ENCODE measurements at regions not wholly inside any gene's neighbourhood (a gene's known extent, or its start where the extent isn't known, plus 50 kb on each side); places are given as distances from the start of the nearest gene placed in this dataset.

GRCh38 chr13:29654843-29655547 is 59.5 kb upstream of the SLC7A1 start:
- TF ChIP-seq, protein P1, sequence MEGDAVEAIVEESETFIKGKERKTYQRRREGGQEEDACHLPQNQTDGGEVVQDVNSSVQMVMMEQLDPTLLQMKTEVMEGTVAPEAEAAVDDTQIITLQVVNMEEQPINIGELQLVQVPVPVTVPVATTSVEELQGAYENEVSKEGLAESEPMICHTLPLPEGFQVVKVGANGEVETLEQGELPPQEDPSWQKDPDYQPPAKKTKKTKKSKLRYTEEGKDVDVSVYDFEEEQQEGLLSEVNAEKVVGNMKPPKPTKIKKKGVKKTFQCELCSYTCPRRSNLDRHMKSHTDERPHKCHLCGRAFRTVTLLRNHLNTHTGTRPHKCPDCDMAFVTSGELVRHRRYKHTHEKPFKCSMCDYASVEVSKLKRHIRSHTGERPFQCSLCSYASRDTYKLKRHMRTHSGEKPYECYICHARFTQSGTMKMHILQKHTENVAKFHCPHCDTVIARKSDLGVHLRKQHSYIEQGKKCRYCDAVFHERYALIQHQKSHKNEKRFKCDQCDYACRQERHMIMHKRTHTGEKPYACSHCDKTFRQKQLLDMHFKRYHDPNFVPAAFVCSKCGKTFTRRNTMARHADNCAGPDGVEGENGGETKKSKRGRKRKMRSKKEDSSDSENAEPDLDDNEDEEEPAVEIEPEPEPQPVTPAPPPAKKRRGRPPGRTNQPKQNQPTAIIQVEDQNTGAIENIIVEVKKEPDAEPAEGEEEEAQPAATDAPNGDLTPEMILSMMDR (IDR thresholded peaks at IDR 0.05; ENCODE audit: insufficient read depth, low read length, poor library complexity, severe bottlenecking) = no peak
- Histone ChIP-seq H3K27me3 (ENCODE audit: control insufficient read depth, insufficient read depth, low read length) (no peaks in the 10 kb centered on the region), H3K4me3 (ENCODE audit: low read depth, low read length) (no peak overlapping the region), H3K36me3 (ENCODE audit: control insufficient read depth, insufficient read depth, low read length) (no peaks in the 10 kb centered on the region)
- no peak for DNase-seq (ENCODE audit: low read depth)

GRCh38 chr13:29654384-29654783 is 58.9 kb upstream of the SLC7A1 start:
- Histone ChIP-seq H3K36me3 (ENCODE audit: control insufficient read depth, insufficient read depth, low read length) (no peaks in the 10 kb centered on the region), H3K27me3 (ENCODE audit: control insufficient read depth, insufficient read depth, low read length) (no peaks in the 10 kb centered on the region), H3K4me3 (ENCODE audit: low read depth, low read length) (no peak overlapping the region)
- TF ChIP-seq, protein P1 (IDR thresholded peaks at IDR 0.05; ENCODE audit: insufficient read depth, low read length, poor library complexity, severe bottlenecking) = no peak
- no peak for DNase-seq (ENCODE audit: low read depth)

- no peak for DNase-seq (ENCODE audit: low read depth)
- no peaks in the 10 kb centered on the region for H3K27me3 ChIP-seq (ENCODE audit: control insufficient read depth, insufficient read depth, low read length)
- no peak overlapping the region for H3K4me3 ChIP-seq (ENCODE audit: low read depth, low read length)
- no peaks in the 10 kb centered on the region for H3K36me3 ChIP-seq (ENCODE audit: control insufficient read depth, insufficient read depth, low read length)
- TF ChIP-seq, protein P1 (IDR thresholded peaks at IDR 0.05; ENCODE audit: insufficient read depth, low read length, poor library complexity, severe bottlenecking) = no peak
Measured at GRCh38 chr13:29648760-29649159, 53.3 kb upstream of the SLC7A1 start.
